Activated CD8-positive, alpha-beta memory T cell treated with anti-CD3 and anti-CD28 coated beads, Interleukin-2, amount 50 U/mL, for 24 hours (primary cell): ENCODE measurements at regions not wholly inside any gene's neighbourhood (a gene's known extent, or its start where the extent isn't known, plus 50 kb on each side); places are given as distances from the start of the nearest gene placed in this dataset.

Source experiments
- DNase-seq: peaks from one replicate; pipeline ENCODE4 v3.0.0-alpha.2; 2020; ENCODE audit errors: extremely low read depth

GRCh38 chr17:5694551-5694950 lies 110.2 kb upstream of the NLRP1 start:
- no peak for DNase-seq

- DNase-seq, result no peak
Observed at GRCh38 chr17:5695480-5695879, 111.2 kb upstream of the NLRP1 start.

GRCh38 chr17:5698959-5699358 lies 114.7 kb upstream of the NLRP1 start:
- no peak for DNase-seq

- no peak for DNase-seq
Observed at GRCh38 chr17:5699814-5700213, 115.5 kb upstream of the NLRP1 start.

GRCh38 chr17:5700745-5701144 lies 116.4 kb upstream of the NLRP1 start:
- DNase-seq, result no peak

- no peak for DNase-seq
Observed at GRCh38 chr17:5701381-5701780, 117.1 kb upstream of the NLRP1 start.

GRCh38 chr17:5702951-5703510 lies 118.7 kb upstream of the NLRP1 start:
- no peak for DNase-seq

GRCh38 chr17:5703736-5704135 lies 119.4 kb upstream of the NLRP1 start:
- no peak for DNase-seq

- no peak for DNase-seq
Observed at GRCh38 chr17:5705081-5705875, 121.0 kb upstream of the NLRP1 start.

- no peak for DNase-seq
Observed at GRCh38 chr17:5705876-5706576, 121.7 kb upstream of the NLRP1 start.

GRCh38 chr17:5706577-5707210 lies 122.4 kb upstream of the NLRP1 start:
- DNase-seq, result peak; percentile 28

GRCh38 chr17:5707482-5707881 lies 123.2 kb upstream of the NLRP1 start:
- DNase-seq, result no peak

- no peak for DNase-seq
Observed at GRCh38 chr17:5708344-5708743, 124.0 kb upstream of the NLRP1 start.

GRCh38 chr17:5711344-5711743 lies 127.0 kb upstream of the NLRP1 start:
- no peak for DNase-seq

GRCh38 chr17:5714993-5715392 lies 130.7 kb upstream of the NLRP1 start:
- DNase-seq, result no peak

GRCh38 chr17:5715478-5715877 lies 131.2 kb upstream of the NLRP1 start:
- no peak for DNase-seq

GRCh38 chr17:5718726-5719125 lies 134.4 kb upstream of the NLRP1 start:
- no peak for DNase-seq

- DNase-seq, result no peak
Observed at GRCh38 chr17:5719976-5720375, 135.7 kb upstream of the NLRP1 start.

- no peak for DNase-seq
Observed at GRCh38 chr17:5730373-5730772, 146.1 kb upstream of the NLRP1 start.

- DNase-seq, result no peak
Observed at GRCh38 chr17:5740937-5741336, 156.6 kb upstream of the NLRP1 start.

- DNase-seq, result no peak
Observed at GRCh38 chr17:5741810-5742209, 157.5 kb upstream of the NLRP1 start.

- DNase-seq, result no peak
Observed at GRCh38 chr17:5745111-5745813, 161.0 kb upstream of the NLRP1 start.
